ENCODE measurements at regions not wholly inside any gene's neighbourhood (a gene's known extent, or its start where the extent isn't known, plus 50 kb on each side); places are given as distances from the start of the nearest gene placed in this dataset.

DNA sequence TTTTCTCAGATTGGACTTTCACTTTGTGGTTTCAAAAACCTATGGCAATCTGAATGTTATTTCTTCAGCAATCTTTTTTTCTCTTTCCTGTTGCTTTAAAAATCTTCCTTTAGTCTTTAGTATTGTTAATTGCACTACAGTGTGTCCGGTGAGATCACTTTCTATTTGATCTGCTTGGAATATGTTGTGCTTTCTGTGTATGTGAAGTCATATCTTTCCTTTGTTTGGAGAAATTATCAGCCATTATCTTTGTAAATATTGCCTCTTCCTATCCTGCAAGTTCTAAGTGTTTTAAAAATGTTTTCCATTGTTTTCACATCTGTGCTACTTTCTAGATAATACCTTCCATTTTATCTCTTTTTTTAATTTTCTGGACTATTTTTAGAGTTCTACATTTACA, 171.4 kb upstream of the PRSS16 start:
- TF ChIP-seq CTCF (IDR thresholded peaks at IDR 0.05; ENCODE audit: low read depth, low read length, missing control alignments) = no peak
- Histone ChIP-seq H3K4me3 (ENCODE audit: low read depth, low read length) (no peak overlapping the region), H3K27ac (no peak overlapping the region), H3K36me3 (replicated peaks) (no peaks in the 10 kb centered on the region), H3K27me3 (replicated peaks) (no peaks in the 10 kb centered on the region)
- DNase-seq = no peak
- in situ Hi-C loops (cut with HindIII; ENCODE audit: low pct_ligation_motif_present, low sequenced_read_pairs) = no loop called here

DNA sequence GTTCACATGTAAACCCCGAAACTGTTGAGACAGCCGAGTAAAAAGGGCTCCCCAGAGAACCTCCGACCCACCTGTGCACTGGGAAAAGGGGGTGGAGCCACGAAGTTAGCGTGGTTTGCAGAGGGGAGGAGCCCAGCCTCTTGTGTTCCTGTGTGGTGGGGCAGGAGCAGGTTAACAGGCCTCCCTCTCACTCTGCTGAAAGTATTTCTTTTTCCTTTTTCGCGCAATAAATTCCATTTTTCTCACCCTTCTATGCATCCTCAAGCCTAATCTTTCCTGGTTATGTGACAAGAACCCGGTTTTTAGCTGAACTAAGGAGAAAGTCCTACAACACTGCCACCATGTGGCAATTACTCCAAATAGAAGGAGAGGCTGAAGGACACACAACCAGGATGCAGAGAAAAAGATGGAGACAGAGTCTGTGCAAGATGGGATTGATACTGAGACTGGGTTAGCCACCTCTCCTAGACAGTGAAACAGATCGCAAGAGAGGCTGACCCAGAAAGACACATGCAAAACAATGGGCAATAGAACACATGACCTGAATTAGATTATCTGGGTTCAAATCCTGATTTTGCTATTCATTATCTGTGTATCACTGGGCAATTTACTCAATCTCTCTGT, 168.7 kb upstream of the PRSS16 start:
- TF ChIP-seq CTCF (IDR thresholded peaks at IDR 0.05; ENCODE audit: low read depth, low read length, missing control alignments) = peak; percentile 76
- in situ Hi-C loops (cut with HindIII; ENCODE audit: low pct_ligation_motif_present, low sequenced_read_pairs) = no loop called here

GRCh38 chr6:27081188-27081587, 166.3 kb upstream of the PRSS16 start:
- H3K4me3 ChIP-seq (ENCODE audit: low read depth, low read length) = no peak overlapping the region
- peaks cover 8% of the 10 kb centered on the region for H3K27me3 ChIP-seq (replicated peaks)
- TF ChIP-seq CTCF (IDR thresholded peaks at IDR 0.05; ENCODE audit: low read depth, low read length, missing control alignments) = no peak
- H3K27ac ChIP-seq = no peak overlapping the region
- in situ Hi-C loops (cut with HindIII; ENCODE audit: low pct_ligation_motif_present, low sequenced_read_pairs) = no loop called here
- DNase-seq = no peak
- H3K36me3 ChIP-seq (replicated peaks) = no peaks in the 10 kb centered on the region

More for the DNA sequence above, 168.7 kb upstream of the PRSS16 start:
- peak; percentile 71 for DNase-seq
- H3K27ac ChIP-seq = no peak overlapping the region
- no peaks in the 10 kb centered on the region for H3K36me3 ChIP-seq (replicated peaks)
- H3K4me3 ChIP-seq (ENCODE audit: low read depth, low read length) = peak overlapping the region; percentile 33
- peaks cover 5% of the 10 kb centered on the region for H3K27me3 ChIP-seq (replicated peaks)

DNA sequence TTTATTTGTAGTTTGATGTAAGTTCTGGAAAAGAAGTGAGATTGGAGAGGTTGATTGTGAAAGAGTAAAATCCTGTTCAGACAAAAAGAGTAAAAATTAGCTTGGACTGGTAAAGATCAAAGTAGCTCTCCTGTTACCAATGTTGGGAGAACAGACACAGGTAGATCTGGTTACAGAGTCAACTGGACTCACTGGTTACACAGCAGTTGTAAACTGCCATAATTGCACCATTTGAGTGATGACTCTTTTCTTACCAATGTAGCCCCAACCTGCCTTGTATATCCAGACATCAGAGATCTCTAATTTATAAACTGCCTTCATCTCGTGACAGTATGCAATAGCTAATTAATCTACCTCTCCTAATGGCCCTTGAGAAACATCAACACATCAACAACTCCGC, 165.6 kb upstream of the PRSS16 start:
- Histone ChIP-seq H3K36me3 (replicated peaks) (no peaks in the 10 kb centered on the region), H3K27ac (no peak overlapping the region), H3K27me3 (replicated peaks) (peaks cover 8% of the 10 kb centered on the region), H3K4me3 (ENCODE audit: low read depth, low read length) (no peak overlapping the region)
- no peak for TF ChIP-seq CTCF (IDR thresholded peaks at IDR 0.05; ENCODE audit: low read depth, low read length, missing control alignments)
- DNase-seq = no peak
- in situ Hi-C loops (cut with HindIII; ENCODE audit: low pct_ligation_motif_present, low sequenced_read_pairs) = no loop called here

GRCh38 chr6:27088068-27088467, 159.4 kb upstream of the PRSS16 start:
- no peak overlapping the region for H3K4me3 ChIP-seq (ENCODE audit: low read depth, low read length)
- no peak for TF ChIP-seq CTCF (IDR thresholded peaks at IDR 0.05; ENCODE audit: low read depth, low read length, missing control alignments)
- H3K27ac ChIP-seq = no peak overlapping the region
- no peak for DNase-seq
- no peaks in the 10 kb centered on the region for H3K36me3 ChIP-seq (replicated peaks)
- in situ Hi-C loops (cut with HindIII; ENCODE audit: low pct_ligation_motif_present, low sequenced_read_pairs) = no loop called here
- peaks cover 3% of the 10 kb centered on the region for H3K27me3 ChIP-seq (replicated peaks)
